ACC112 (cell line): ENCODE measurements at regions not wholly inside any gene's neighbourhood (a gene's known extent, or its start where the extent isn't known, plus 50 kb on each side); places are given as distances from the start of the nearest gene placed in this dataset.

Source experiments
- H2AFZ ChIP-seq: fragments of 200-600 bp; sonication (generic); one replicate; pipeline ENCODE4 v1.6.0; 2017; ENCODE audit warnings: antibody characterized with exemption, low read length; ENCODE audit not compliant: unreplicated experiment
- H3K27ac ChIP-seq: fragments of 200-600 bp; sonication (generic); 2 replicates; pipeline ENCODE4 v1.5.1; 2014; ENCODE audit warnings: low read depth, mild to moderate bottlenecking, antibody characterized with exemption, low read length, moderate library complexity
- H3K27me3 ChIP-seq: fragments of 200-600 bp; sonication (generic); 2 replicates; pipeline ENCODE4 v1.6.1; 2014; ENCODE audit warnings: mild to moderate bottlenecking, antibody characterized with exemption, low read length, moderate library complexity, mixed read lengths; ENCODE audit not compliant: insufficient read depth
- H3K36me3 ChIP-seq: fragments of 200-600 bp; sonication (generic); 2 replicates; pipeline ENCODE4 v1.6.1; 2016; ENCODE audit warnings: mild to moderate bottlenecking, antibody characterized with exemption, low read length, moderate library complexity, mixed read lengths; ENCODE audit not compliant: insufficient read depth
- H3K4me1 ChIP-seq: fragments of 200-600 bp; sonication (generic); one replicate; pipeline ENCODE4 v1.6.1; 2016; ENCODE audit warnings: low read length, mixed read lengths; ENCODE audit not compliant: insufficient read depth, unreplicated experiment, control insufficient read depth
- H3K4me3 ChIP-seq: fragments of 200-600 bp; sonication (generic); 2 replicates; pipeline ENCODE4 v1.5.1; 2014; ENCODE audit warnings: mild to moderate bottlenecking, low read depth, low read length
- H3K79me2 ChIP-seq: fragments of 200-600 bp; sonication (generic); one replicate; pipeline ENCODE4 v1.6.0; 2016; ENCODE audit warnings: low read length; ENCODE audit not compliant: control insufficient read depth, unreplicated experiment, insufficient read depth

GRCh38 chr2:22719396-22719795, 665.6 kb upstream of the KLHL29 start:
- Histone ChIP-seq H3K27ac (no peak overlapping the region), H3K27me3 (no peaks in the 10 kb centered on the region), H3K79me2 (no peaks in the 10 kb centered on the region), H3K36me3 (no peaks in the 10 kb centered on the region), H2AFZ (no peak overlapping the region), H3K4me1 (no peaks in the 10 kb centered on the region), H3K4me3 (no peak overlapping the region)

- no peaks in the 10 kb centered on the region for H3K4me1 ChIP-seq
- H3K36me3 ChIP-seq, result no peaks in the 10 kb centered on the region
- H3K4me3 ChIP-seq, result no peak overlapping the region
- no peaks in the 10 kb centered on the region for H3K27me3 ChIP-seq
- H3K27ac ChIP-seq, result no peak overlapping the region
- H2AFZ ChIP-seq, result no peak overlapping the region
- H3K79me2 ChIP-seq, result no peaks in the 10 kb centered on the region
Measured at GRCh38 chr2:22729466-22729865, 655.5 kb upstream of the KLHL29 start.

- no peaks in the 10 kb centered on the region for H3K27me3 ChIP-seq
- no peak overlapping the region for H2AFZ ChIP-seq
- no peaks in the 10 kb centered on the region for H3K36me3 ChIP-seq
- no peaks in the 10 kb centered on the region for H3K79me2 ChIP-seq
- no peak overlapping the region for H3K4me3 ChIP-seq
- H3K27ac ChIP-seq, result no peak overlapping the region
- H3K4me1 ChIP-seq, result no peaks in the 10 kb centered on the region
Measured at GRCh38 chr2:22734373-22735045, 650.5 kb upstream of the KLHL29 start.

- no peaks in the 10 kb centered on the region for H3K79me2 ChIP-seq
- no peak overlapping the region for H2AFZ ChIP-seq
- no peak overlapping the region for H3K27ac ChIP-seq
- no peaks in the 10 kb centered on the region for H3K27me3 ChIP-seq
- H3K4me1 ChIP-seq, result no peaks in the 10 kb centered on the region
- H3K36me3 ChIP-seq, result no peaks in the 10 kb centered on the region
- H3K4me3 ChIP-seq, result no peak overlapping the region
Measured at GRCh38 chr2:22737144-22737543, 647.8 kb upstream of the KLHL29 start.

GRCh38 chr2:22741216-22741615, 643.8 kb upstream of the KLHL29 start:
- no peaks in the 10 kb centered on the region for H3K36me3 ChIP-seq
- no peak overlapping the region for H2AFZ ChIP-seq
- no peak overlapping the region for H3K27ac ChIP-seq
- no peaks in the 10 kb centered on the region for H3K4me1 ChIP-seq
- H3K79me2 ChIP-seq, result no peaks in the 10 kb centered on the region
- H3K27me3 ChIP-seq, result no peaks in the 10 kb centered on the region
- no peak overlapping the region for H3K4me3 ChIP-seq

GRCh38 chr2:22748909-22749308, 636.1 kb upstream of the KLHL29 start:
- H3K4me3 ChIP-seq, result no peak overlapping the region
- H3K79me2 ChIP-seq, result no peaks in the 10 kb centered on the region
- no peaks in the 10 kb centered on the region for H3K4me1 ChIP-seq
- H3K27ac ChIP-seq, result no peak overlapping the region
- H2AFZ ChIP-seq, result no peak overlapping the region
- H3K27me3 ChIP-seq, result no peaks in the 10 kb centered on the region
- no peaks in the 10 kb centered on the region for H3K36me3 ChIP-seq

GRCh38 chr2:22753476-22753875, 631.5 kb upstream of the KLHL29 start:
- Histone ChIP-seq H3K79me2 (no peaks in the 10 kb centered on the region), H2AFZ (no peak overlapping the region), H3K36me3 (no peaks in the 10 kb centered on the region), H3K27me3 (no peaks in the 10 kb centered on the region), H3K4me1 (no peaks in the 10 kb centered on the region), H3K27ac (no peak overlapping the region), H3K4me3 (no peak overlapping the region)

GRCh38 chr2:22756276-22757043, 628.5 kb upstream of the KLHL29 start:
- Histone ChIP-seq H3K4me1 (no peaks in the 10 kb centered on the region), H3K4me3 (no peak overlapping the region), H2AFZ (no peak overlapping the region), H3K27me3 (no peaks in the 10 kb centered on the region), H3K27ac (no peak overlapping the region), H3K79me2 (no peaks in the 10 kb centered on the region), H3K36me3 (no peaks in the 10 kb centered on the region)

- Histone ChIP-seq H2AFZ (no peak overlapping the region), H3K4me1 (no peaks in the 10 kb centered on the region), H3K79me2 (no peaks in the 10 kb centered on the region), H3K27me3 (no peaks in the 10 kb centered on the region), H3K36me3 (no peaks in the 10 kb centered on the region), H3K4me3 (no peak overlapping the region), H3K27ac (no peak overlapping the region)
Measured at GRCh38 chr2:22769497-22769896, 615.5 kb upstream of the KLHL29 start.

- H3K4me1 ChIP-seq, result no peaks in the 10 kb centered on the region
- no peaks in the 10 kb centered on the region for H3K36me3 ChIP-seq
- H3K27ac ChIP-seq, result no peak overlapping the region
- no peaks in the 10 kb centered on the region for H3K27me3 ChIP-seq
- H3K4me3 ChIP-seq, result no peak overlapping the region
- H3K79me2 ChIP-seq, result no peaks in the 10 kb centered on the region
- H2AFZ ChIP-seq, result no peak overlapping the region
Measured at GRCh38 chr2:22784566-22784965, 600.4 kb upstream of the KLHL29 start.

- no peaks in the 10 kb centered on the region for H3K36me3 ChIP-seq
- no peak overlapping the region for H3K27ac ChIP-seq
Measured at GRCh38 chr2:22786817-22787216, 598.2 kb upstream of the KLHL29 start.

More at GRCh38 chr2:22786817-22787216, 598.2 kb upstream of the KLHL29 start:
- Histone ChIP-seq H3K79me2 (no peaks in the 10 kb centered on the region), H3K27me3 (no peaks in the 10 kb centered on the region), H2AFZ (no peak overlapping the region), H3K4me3 (no peak overlapping the region), H3K4me1 (no peaks in the 10 kb centered on the region)
